ENCODE measurements at regions not wholly inside any gene's neighbourhood (a gene's known extent, or its start where the extent isn't known, plus 50 kb on each side); places are given as distances from the start of the nearest gene placed in this dataset.

- peaks cover 9% of the 10 kb centered on the region for H3K4me1 Mint-ChIP-seq
- H3K27ac Mint-ChIP-seq: no peak overlapping the region
- no peak for ATAC-seq
- ChIA-PET POLR2A (no interaction called here), CTCF (no interaction called here)
- no peaks in the 10 kb centered on the region for H3K27me3 Mint-ChIP-seq (ENCODE audit: low read depth)
- no peak overlapping the region for H3K4me3 Mint-ChIP-seq
- H3K36me3 Mint-ChIP-seq: no peaks in the 10 kb centered on the region
- DNase-seq (ENCODE audit: low spot score): no peak
- no peak for TF ChIP-seq GRHL2 (CRISPR knock-in tag; IDR thresholded peaks at IDR 0.05; ENCODE audit: insufficient replicate concordance, severe bottlenecking)
- TF ChIP-seq TCF7 (CRISPR knock-in tag; IDR thresholded peaks at IDR 0.05; ENCODE audit: low read depth): no peak
- TF ChIP-seq TEAD4 (CRISPR knock-in tag; IDR thresholded peaks at IDR 0.05): no peak
- no peak for TF ChIP-seq NR2C2 (CRISPR knock-in tag; IDR thresholded peaks at IDR 0.05)
- TF ChIP-seq CDX4 (CRISPR knock-in tag; IDR thresholded peaks at IDR 0.05; ENCODE audit: borderline replicate concordance): no peak
- TF ChIP-seq ELF4 (CRISPR knock-in tag; IDR thresholded peaks at IDR 0.05; ENCODE audit: low read depth): no peak
- TF ChIP-seq ZNF396 (CRISPR knock-in tag; IDR thresholded peaks at IDR 0.05; ENCODE audit: borderline replicate concordance): no peak
- no peak for TF ChIP-seq IRF1 (CRISPR knock-in tag; IDR thresholded peaks at IDR 0.05)
- no peak for TF ChIP-seq OVOL2 (CRISPR knock-in tag; IDR thresholded peaks at IDR 0.05; ENCODE audit: borderline replicate concordance)
- TF ChIP-seq E2F5 (CRISPR knock-in tag; IDR thresholded peaks at IDR 0.05): no peak
- no peak for TF ChIP-seq MLX (CRISPR knock-in tag; IDR thresholded peaks at IDR 0.05)
- H3K9me3 Mint-ChIP-seq: peaks cover 10% of the 10 kb centered on the region
Observed at GRCh38 chr2:13917958-13918357, 714.6 kb upstream of the LRATD1 start.

GRCh38 chr2:13919981-13920382 lies 712.5 kb upstream of the LRATD1 start:
- no peak for ATAC-seq
- Mint-ChIP-seq H3K36me3 (no peaks in the 10 kb centered on the region), H3K27me3 (ENCODE audit: low read depth) (no peaks in the 10 kb centered on the region), H3K4me3 (no peak overlapping the region), H3K9me3 (peaks cover 15% of the 10 kb centered on the region), H3K27ac (no peak overlapping the region), H3K4me1 (peaks cover 9% of the 10 kb centered on the region)
- no peak for TF ChIP-seq PREB (CRISPR knock-in tag; IDR thresholded peaks at IDR 0.05; ENCODE audit: borderline replicate concordance)
- no peak for TF ChIP-seq ZNF281 (CRISPR knock-in tag; IDR thresholded peaks at IDR 0.05)
- TF ChIP-seq ZBTB43 (CRISPR knock-in tag; IDR thresholded peaks at IDR 0.05): no peak
- TF ChIP-seq SP1 (CRISPR knock-in tag; conservative IDR thresholded peaks at IDR 0.05): no peak
- TF ChIP-seq GABPB1 (CRISPR knock-in tag; IDR thresholded peaks at IDR 0.05): no peak
- TF ChIP-seq MXD4 (CRISPR knock-in tag; IDR thresholded peaks at IDR 0.05; ENCODE audit: borderline replicate concordance): no peak
- TF ChIP-seq ATF2 (CRISPR knock-in tag; IDR thresholded peaks at IDR 0.05; ENCODE audit: borderline replicate concordance, low read depth): no peak
- TF ChIP-seq PRRX2 (CRISPR knock-in tag; IDR thresholded peaks at IDR 0.05): no peak
- TF ChIP-seq HMGXB4 (CRISPR knock-in tag; IDR thresholded peaks at IDR 0.05): no peak
- TF ChIP-seq E2F5 (CRISPR knock-in tag; IDR thresholded peaks at IDR 0.05): no peak
- no peak for TF ChIP-seq TP53 (CRISPR knock-in tag; IDR thresholded peaks at IDR 0.05)
- no peak for TF ChIP-seq EMX1 (CRISPR knock-in tag; IDR thresholded peaks at IDR 0.05)
- no peak for DNase-seq (ENCODE audit: low spot score)
- ChIA-PET CTCF (no interaction called here), POLR2A (no interaction called here)

All from WTC11 (cell line).